Psoas muscle (tissue), 7 donors: ENCODE measurements at regions not wholly inside any gene's neighbourhood (a gene's known extent, or its start where the extent isn't known, plus 50 kb on each side); places are given as distances from the start of the nearest gene placed in this dataset.

Experiments used
- ATAC-seq, 4 donors: fragments of 200-7000 bp; cut with Tn5 transposase; one replicate each; pipeline ENCODE4 v1.9.1; 2020; ENCODE audit warnings: moderate library complexity in 3 of 4, mild to moderate bottlenecking in 2 of 4
- DNase-seq, 2 donors: peaks; one replicate each; pipeline ENCODE4 v3.0.0-alpha.2; 2020
- H3K27ac ChIP-seq: fragments of 200-600 bp; one replicate; pipeline ENCODE4 v1.8.0; 2022
- H3K27me3 ChIP-seq, 3 donors: fragments of 200-600 bp in 1 of 3; one replicate each; pipeline versions ENCODE4 v1.6.1 to v1.8.0; 2013 to 2022; ENCODE audit warnings: low read length in 2 of 3, mild to moderate bottlenecking in 2 of 3, moderate library complexity in 1 of 3; ENCODE audit not compliant: insufficient read depth in 3 of 3
- H3K36me3 ChIP-seq, 2 donors: fragments of 200-600 bp in 1 of 2; one replicate each; pipeline versions ENCODE4 v1.6.1 to v1.8.0; 2013 to 2022; ENCODE audit warnings: low read depth in 1 of 2, mild to moderate bottlenecking in 1 of 2, moderate library complexity in 1 of 2; ENCODE audit not compliant: insufficient read depth in 1 of 2
- H3K4me1 ChIP-seq: fragments of 200-600 bp; one replicate; pipeline ENCODE4 v1.8.0; 2022
- H3K4me3 ChIP-seq: fragments of 200-600 bp; one replicate; pipeline ENCODE4 v1.8.0; 2022; ENCODE audit warnings: mild to moderate bottlenecking
- H3K9me3 ChIP-seq: fragments of 200-600 bp; one replicate; pipeline ENCODE4 v1.8.0; 2022
- CTCF ChIP-seq: fragments of 200-600 bp; IDR thresholded peaks from one replicate; pipeline ENCODE4 v1.8.0; 2022; ENCODE audit warnings: antibody characterized with exemption
- WGBS, 3 donors: extraction: QIAGEN DNeasy Blood & Tissue Kit; methylation state at CpG; one replicate each; pipeline versions ENCODE4 v1.1.6 to v1.1.7; 2013; 5-methylcytosine and 5-hydroxymethylcytosine counted together
- intact Hi-C, 2 donors: fragments of 100-400 bp; cut with DNase I; formaldehyde crosslinking; loops; one replicate each; pipeline versions ENCODE4 v1.11.0 to v1.14.2; 2022
- donor health status: healthy with polysubstance abuse.
- donor health status: DM: no; HTN: no; CAD: no; lungs with moderate emphysema.
- donor health status: Bipolar disorder and iron deficiency.
- donor health status: healthy.
- donor health status: DM: yes; HTN: yes; CAD: no.
- donor health status: DM: no; HTN: no; CAD: no.
- donor health status: DM: yes; HTN: yes; CAD: no.

GRCh38 chr22:27639248-27640086 lies 162.1 kb downstream of the MN1 start:
- ATAC-seq (no peak), DNase-seq (peak in 1 of 2 donors; percentile 72)
- intact Hi-C loops, result loop anchor here (2.0 to 5.0 kb wide), 3 partner anchors 31 to 163 kb away; partner anchors contain the start of gene MN1 (in 1 of the 2)
- no peak for TF ChIP-seq CTCF
- Histone ChIP-seq H3K4me3 (no peak overlapping the region), H3K27ac (peak overlapping the region; percentile 97), H3K36me3 (no peaks in the 10 kb centered on the region), H3K9me3 (no peaks in the 10 kb centered on the region), H3K4me1 (peaks cover 63% of the 10 kb centered on the region), H3K27me3 (no peaks in the 10 kb centered on the region)
- 37 to 53% (median 52%) methylated on average over 19 of the region's 19 CpGs for WGBS, 3 donors

DNA sequence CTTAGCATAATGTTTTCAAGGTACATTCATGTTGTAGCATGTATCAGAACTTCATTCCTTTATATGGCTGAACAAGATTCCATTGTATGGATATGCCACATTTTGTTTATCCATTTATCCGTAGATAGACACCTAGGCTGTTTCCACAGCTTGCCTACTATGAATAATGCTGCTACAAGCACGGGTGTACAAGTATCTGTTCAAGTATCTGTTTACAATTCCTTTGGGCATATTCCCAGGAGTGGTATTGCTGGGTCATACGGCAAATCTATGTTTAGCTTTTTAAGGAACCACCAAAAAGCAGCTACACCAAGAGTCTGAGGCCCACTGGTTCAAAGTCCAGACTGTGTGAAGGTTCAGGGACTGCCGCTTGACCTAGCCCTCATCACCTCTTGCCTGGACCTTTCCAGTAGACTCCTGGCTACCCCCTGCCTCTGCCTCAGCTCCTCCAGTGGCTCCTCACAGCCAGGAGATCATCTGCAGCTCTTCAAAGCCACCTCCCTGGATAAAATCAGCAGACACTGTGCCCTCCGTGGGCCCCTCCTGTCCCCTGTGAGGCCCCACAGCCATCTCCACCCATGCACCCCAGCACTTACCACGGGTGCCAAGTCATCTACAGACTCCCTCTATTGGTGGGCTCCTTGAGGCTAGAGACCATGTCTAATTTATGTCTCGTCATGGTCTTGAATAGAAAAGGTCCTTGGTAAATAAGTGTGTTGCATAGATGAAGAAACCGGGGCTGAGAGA lies 160.3 kb downstream of the MN1 start:
- Histone ChIP-seq H3K27ac (peak overlapping the region; percentile 97), H3K4me1 (peaks cover 62% of the 10 kb centered on the region), H3K36me3 (no peaks in the 10 kb centered on the region), H3K4me3 (no peak overlapping the region), H3K27me3 (no peaks in the 10 kb centered on the region), H3K9me3 (no peaks in the 10 kb centered on the region)
- no peak for DNase-seq
- ATAC-seq, result peak; percentile 43 to 65 (median 55)
- 28 to 41% (median 34%) methylated on average over 8 of the region's 8 CpGs for whole genome bisulfite sequencing, 3 donors
- intact Hi-C loops, result loop anchor here in 1 of 2 donors (2.0 kb wide), 1 partner anchor 30 kb away; no protein-coding TSS in a partner anchor
- TF ChIP-seq CTCF, result no peak

DNA sequence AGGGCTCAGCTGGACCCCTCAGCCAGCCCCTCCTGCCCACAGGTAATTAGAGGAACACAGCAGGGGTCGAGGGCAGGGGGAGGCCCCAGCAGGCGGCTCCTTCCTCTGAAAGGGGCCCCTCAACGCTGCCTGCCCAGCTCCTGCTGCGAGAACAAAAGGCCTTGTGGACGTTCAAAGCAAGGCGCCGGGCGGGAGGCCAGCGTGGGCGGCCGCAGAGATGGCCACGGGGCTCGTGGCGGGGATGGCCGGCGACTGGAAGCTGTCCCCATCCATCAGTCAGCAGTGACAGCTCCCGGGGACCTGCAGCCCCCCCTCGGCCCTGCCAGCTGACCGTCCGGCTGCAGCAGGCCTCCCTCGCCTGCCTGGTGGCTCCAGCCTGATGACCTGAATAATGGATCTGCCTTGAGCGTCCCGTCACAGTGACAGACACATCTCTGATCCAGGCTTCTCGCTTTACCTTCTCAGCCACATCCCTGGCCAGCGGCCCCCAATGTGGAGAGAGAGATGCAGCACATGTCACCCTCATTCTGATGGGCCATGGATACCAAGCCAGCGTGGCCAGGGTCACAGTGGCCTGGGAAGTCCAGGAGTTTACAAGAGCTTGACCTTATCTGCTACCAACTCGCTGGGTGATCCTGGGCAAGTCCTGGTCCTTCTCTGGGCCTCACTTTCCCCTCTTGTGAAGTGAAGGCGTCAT lies 159.3 kb downstream of the MN1 start:
- intact Hi-C loops, result no loop called here
- H3K4me3 ChIP-seq, result no peak overlapping the region
- DNase-seq (peak; percentile 77 to 93), ATAC-seq (peak; percentile 84 to 86 (median 85))
- no peak for TF ChIP-seq CTCF
- H3K27me3 ChIP-seq, result no peaks in the 10 kb centered on the region
- no peaks in the 10 kb centered on the region for H3K36me3 ChIP-seq
- WGBS, 3 donors, result 27 to 30% (median 29%) methylated on average over 26 to 28 of the region's 28 CpGs
- H3K9me3 ChIP-seq, result no peaks in the 10 kb centered on the region
- H3K27ac ChIP-seq, result peak overlapping the region; percentile 97
- H3K4me1 ChIP-seq, result peaks cover 55% of the 10 kb centered on the region

DNA sequence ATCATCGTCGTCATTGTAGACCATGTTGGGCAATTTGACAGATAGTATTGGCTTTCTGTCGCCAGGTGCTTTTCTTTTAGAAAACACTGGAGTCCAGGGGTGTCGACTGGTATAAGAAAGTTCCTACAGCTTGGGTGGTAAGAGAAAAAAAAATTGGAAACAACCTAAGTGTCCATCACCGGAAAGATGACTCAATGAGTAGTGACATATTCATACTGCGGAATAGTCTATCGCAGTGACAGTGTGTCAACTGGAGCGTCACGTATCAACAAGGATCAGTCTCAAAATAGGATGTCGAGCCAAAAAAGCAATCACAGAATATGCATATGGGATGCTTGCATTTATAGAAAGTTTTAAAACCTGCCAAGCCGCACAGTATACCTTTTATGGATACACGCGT lies 157.6 kb downstream of the MN1 start:
- no peak for TF ChIP-seq CTCF
- Histone ChIP-seq H3K36me3 (no peaks in the 10 kb centered on the region), H3K27me3 (no peaks in the 10 kb centered on the region), H3K4me3 (no peak overlapping the region), H3K27ac (peak overlapping the region; percentile 97), H3K9me3 (no peaks in the 10 kb centered on the region), H3K4me1 (peaks cover 38% of the 10 kb centered on the region)
- whole genome bisulfite sequencing, 3 donors, result 85 to 95% (median 89%) methylated on average over 13 of the region's 13 CpGs
- intact Hi-C loops, result no loop called here
- ATAC-seq, result no peak
- no peak for DNase-seq
